ENCODE measurements at regions not wholly inside any gene's neighbourhood (a gene's known extent, or its start where the extent isn't known, plus 50 kb on each side); places are given as distances from the start of the nearest gene placed in this dataset.

DNA sequence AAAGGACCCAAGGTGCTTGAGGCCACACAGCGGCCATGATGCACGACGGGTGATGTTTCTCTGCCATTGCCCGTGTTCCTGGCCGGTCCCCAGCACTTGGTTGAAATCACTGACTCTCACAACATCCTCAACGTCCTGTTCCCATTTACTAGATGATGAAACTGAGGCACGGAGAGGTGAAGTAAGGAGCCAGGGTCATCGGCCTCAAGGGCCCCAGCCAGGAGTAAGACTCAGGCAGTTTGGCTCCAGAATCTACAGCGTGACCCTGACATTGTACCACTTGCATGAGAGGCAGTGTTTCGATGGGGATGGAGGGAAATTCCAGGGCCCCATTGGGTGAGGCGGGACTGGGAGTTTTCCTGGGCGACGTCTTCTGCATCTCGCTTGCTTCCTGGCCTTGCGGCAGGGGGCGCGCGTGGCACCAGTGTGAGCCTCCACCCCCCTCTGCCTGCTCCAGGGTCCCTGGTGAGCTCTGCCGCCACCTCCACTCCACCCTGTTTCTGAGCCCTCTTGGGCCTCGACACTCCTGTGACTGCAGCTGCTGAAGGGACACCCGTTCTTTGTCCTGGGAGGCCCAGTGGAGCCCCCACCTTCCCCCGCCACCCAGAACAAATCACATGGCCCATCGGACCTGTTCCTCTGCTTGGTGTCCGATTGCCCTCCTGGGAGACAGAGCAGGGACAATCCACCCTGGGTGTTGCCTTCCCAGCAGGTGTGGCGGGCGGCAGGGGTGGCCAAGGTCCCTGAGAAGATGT is 133.0 kb upstream of the GSE1 start:
- H3K9ac ChIP-seq (ENCODE audit: low read depth, low read length, poor library complexity, severe bottlenecking): no peak overlapping the region
- no peak overlapping the region for H3K4me2 ChIP-seq (ENCODE audit: low read depth, low read length, poor library complexity, severe bottlenecking)
- no peak overlapping the region for H2AFZ ChIP-seq (ENCODE audit: low read length)
- TF ChIP-seq, protein P1, sequence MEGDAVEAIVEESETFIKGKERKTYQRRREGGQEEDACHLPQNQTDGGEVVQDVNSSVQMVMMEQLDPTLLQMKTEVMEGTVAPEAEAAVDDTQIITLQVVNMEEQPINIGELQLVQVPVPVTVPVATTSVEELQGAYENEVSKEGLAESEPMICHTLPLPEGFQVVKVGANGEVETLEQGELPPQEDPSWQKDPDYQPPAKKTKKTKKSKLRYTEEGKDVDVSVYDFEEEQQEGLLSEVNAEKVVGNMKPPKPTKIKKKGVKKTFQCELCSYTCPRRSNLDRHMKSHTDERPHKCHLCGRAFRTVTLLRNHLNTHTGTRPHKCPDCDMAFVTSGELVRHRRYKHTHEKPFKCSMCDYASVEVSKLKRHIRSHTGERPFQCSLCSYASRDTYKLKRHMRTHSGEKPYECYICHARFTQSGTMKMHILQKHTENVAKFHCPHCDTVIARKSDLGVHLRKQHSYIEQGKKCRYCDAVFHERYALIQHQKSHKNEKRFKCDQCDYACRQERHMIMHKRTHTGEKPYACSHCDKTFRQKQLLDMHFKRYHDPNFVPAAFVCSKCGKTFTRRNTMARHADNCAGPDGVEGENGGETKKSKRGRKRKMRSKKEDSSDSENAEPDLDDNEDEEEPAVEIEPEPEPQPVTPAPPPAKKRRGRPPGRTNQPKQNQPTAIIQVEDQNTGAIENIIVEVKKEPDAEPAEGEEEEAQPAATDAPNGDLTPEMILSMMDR (conservative IDR thresholded peaks at IDR 0.05; ENCODE audit: low read length): no peak
- no peak for TF ChIP-seq EZH2phosphoT487 (IDR thresholded peaks at IDR 0.05; ENCODE audit: borderline replicate concordance)
- peaks cover 2% of the 10 kb centered on the region; the same call in 1 of the 2 replicates for H3K79me2 ChIP-seq (ENCODE audit: insufficient read depth, low read length)
- no peak overlapping the region for H3K4me3 ChIP-seq (ENCODE audit: low read length, poor library complexity, severe bottlenecking)
- H3K9me2 ChIP-seq (replicated peaks; ENCODE audit: low read depth, low read length): no peaks in the 10 kb centered on the region
- no peaks in the 10 kb centered on the region for H3K4me1 ChIP-seq (ENCODE audit: insufficient read depth, low read length, poor library complexity, severe bottlenecking)
- H3F3A ChIP-seq (ENCODE audit: low read depth): no peaks in the 10 kb centered on the region
- H3K36me3 ChIP-seq (ENCODE audit: insufficient read depth, low read length): no peaks in the 10 kb centered on the region; the same call in 1 of the 2 replicates
- no peaks in the 10 kb centered on the region for H3K27me3 ChIP-seq (ENCODE audit: insufficient read depth, low read length, poor library complexity, severe bottlenecking)
- H3K9me3 ChIP-seq (ENCODE audit: insufficient read depth, low read depth, low read length): no peaks in the 10 kb centered on the region
- H4K20me1 ChIP-seq (ENCODE audit: insufficient read depth, low read length, poor library complexity, severe bottlenecking): no peaks in the 10 kb centered on the region

DNA sequence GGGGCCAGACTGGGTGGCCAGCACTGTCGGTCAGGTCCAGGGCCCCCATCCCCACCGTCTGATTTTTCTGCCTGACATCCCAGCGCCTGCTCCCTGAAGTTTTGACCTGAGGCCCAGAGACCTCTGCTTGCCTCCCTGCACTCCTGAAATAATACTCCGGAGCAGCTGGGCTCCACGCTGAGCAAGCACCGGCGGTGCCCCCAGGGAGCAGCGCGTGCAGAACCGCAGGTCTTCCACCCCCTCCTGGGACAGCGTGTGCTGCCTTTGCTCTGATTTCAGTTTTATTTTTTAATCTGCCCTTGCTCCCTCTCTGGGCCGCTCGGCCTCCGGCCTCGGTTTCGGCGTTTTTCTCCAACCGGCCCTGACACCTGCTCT is 132.4 kb upstream of the GSE1 start:
- H2AFZ ChIP-seq (ENCODE audit: low read length): no peak overlapping the region
- no peak for TF ChIP-seq EZH2phosphoT487 (IDR thresholded peaks at IDR 0.05; ENCODE audit: borderline replicate concordance)
- TF ChIP-seq, protein P1 (conservative IDR thresholded peaks at IDR 0.05; ENCODE audit: low read length): no peak
- H3K27me3 ChIP-seq (ENCODE audit: insufficient read depth, low read length, poor library complexity, severe bottlenecking): no peaks in the 10 kb centered on the region
- no peaks in the 10 kb centered on the region for H4K20me1 ChIP-seq (ENCODE audit: insufficient read depth, low read length, poor library complexity, severe bottlenecking)
- H3F3A ChIP-seq (ENCODE audit: low read depth): no peaks in the 10 kb centered on the region
- H3K4me2 ChIP-seq (ENCODE audit: low read depth, low read length, poor library complexity, severe bottlenecking): no peak overlapping the region
- no peaks in the 10 kb centered on the region for H3K9me2 ChIP-seq (replicated peaks; ENCODE audit: low read depth, low read length)
- H3K4me1 ChIP-seq (ENCODE audit: insufficient read depth, low read length, poor library complexity, severe bottlenecking): no peaks in the 10 kb centered on the region
- no peaks in the 10 kb centered on the region; the same call in 1 of the 2 replicates for H3K36me3 ChIP-seq (ENCODE audit: insufficient read depth, low read length)
- H3K4me3 ChIP-seq (ENCODE audit: low read length, poor library complexity, severe bottlenecking): no peak overlapping the region
- no peak overlapping the region for H3K9ac ChIP-seq (ENCODE audit: low read depth, low read length, poor library complexity, severe bottlenecking)
- H3K79me2 ChIP-seq (ENCODE audit: insufficient read depth, low read length): peaks cover 2% of the 10 kb centered on the region; the same call in 1 of the 2 replicates
- H3K9me3 ChIP-seq (ENCODE audit: insufficient read depth, low read depth, low read length): no peaks in the 10 kb centered on the region

DNA sequence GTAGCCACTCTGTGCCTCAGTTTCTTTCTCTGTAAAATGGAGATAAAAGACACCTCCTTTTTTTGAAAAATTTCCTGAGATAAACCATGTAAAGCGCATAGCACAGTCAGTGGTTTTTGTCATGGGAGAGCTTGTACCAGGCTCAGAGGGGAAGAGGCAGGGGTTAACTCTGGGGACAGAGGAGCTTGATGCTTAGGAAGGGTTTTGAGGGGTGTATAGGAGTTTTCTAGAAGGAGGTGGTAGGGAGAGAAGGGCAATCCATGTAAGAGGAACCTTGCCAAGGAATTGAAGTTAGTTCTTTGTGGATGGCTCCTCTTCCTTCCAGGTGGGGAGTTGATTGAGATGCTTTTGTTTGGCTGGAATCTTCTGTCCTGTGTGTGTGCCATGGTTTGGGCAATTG is 131.9 kb upstream of the GSE1 start:
- Histone ChIP-seq H3K79me2 (ENCODE audit: insufficient read depth, low read length) (peaks cover 2% of the 10 kb centered on the region; the same call in 1 of the 2 replicates), H3K9me2 (replicated peaks; ENCODE audit: low read depth, low read length) (no peaks in the 10 kb centered on the region), H3K27me3 (ENCODE audit: insufficient read depth, low read length, poor library complexity, severe bottlenecking) (no peaks in the 10 kb centered on the region), H2AFZ (ENCODE audit: low read length) (no peak overlapping the region), H3K4me1 (ENCODE audit: insufficient read depth, low read length, poor library complexity, severe bottlenecking) (no peaks in the 10 kb centered on the region), H3K4me2 (ENCODE audit: low read depth, low read length, poor library complexity, severe bottlenecking) (no peak overlapping the region), H3F3A (ENCODE audit: low read depth) (no peaks in the 10 kb centered on the region), H4K20me1 (ENCODE audit: insufficient read depth, low read length, poor library complexity, severe bottlenecking) (no peaks in the 10 kb centered on the region), H3K4me3 (ENCODE audit: low read length, poor library complexity, severe bottlenecking) (no peak overlapping the region), H3K9ac (ENCODE audit: low read depth, low read length, poor library complexity, severe bottlenecking) (no peak overlapping the region), H3K9me3 (ENCODE audit: insufficient read depth, low read depth, low read length) (no peaks in the 10 kb centered on the region), H3K36me3 (ENCODE audit: insufficient read depth, low read length) (no peaks in the 10 kb centered on the region; the same call in 1 of the 2 replicates)
- TF ChIP-seq, protein P1 (conservative IDR thresholded peaks at IDR 0.05; ENCODE audit: low read length): no peak
- TF ChIP-seq EZH2phosphoT487 (IDR thresholded peaks at IDR 0.05; ENCODE audit: borderline replicate concordance): no peak

Measured in Loucy (cell line).